M059J (cell line): ENCODE measurements at regions not wholly inside any gene's neighbourhood (a gene's known extent, or its start where the extent isn't known, plus 50 kb on each side); places are given as distances from the start of the nearest gene placed in this dataset.
"Not testable (repeated sequence)": the region's sequence is repeated elsewhere in the genome, so short reads cannot be mapped to it uniquely, and the experiment has no call there.

Experiments used
- DNase-seq: peaks from one replicate; pipeline ENCODE4 v3.0.0-alpha.2; 2012; ENCODE audit warnings: low read depth

GRCh38 chr3:194189243-194189791 lies 53.4 kb downstream of the HES1 start:
- DNase-seq, result no peak

GRCh38 chr3:194191850-194192249 lies 55.9 kb downstream of the HES1 start:
- DNase-seq, result not testable (repeated sequence)

- DNase-seq, result no peak
These were observed 58.3 kb downstream of the HES1 start for GRCh38 chr3:194194051-194194756.

GRCh38 chr3:194194757-194195085 lies 58.8 kb downstream of the HES1 start:
- DNase-seq, result no peak

GRCh38 chr3:194195611-194196010 lies 59.7 kb downstream of the HES1 start:
- DNase-seq, result no peak

- peak; percentile 57 for DNase-seq
These were observed 60.9 kb downstream of the HES1 start for GRCh38 chr3:194196876-194197275.

GRCh38 chr3:194197396-194197960 lies 61.5 kb downstream of the HES1 start:
- DNase-seq, result no peak

GRCh38 chr3:194197981-194198695 lies 62.2 kb downstream of the HES1 start:
- DNase-seq, result no peak

GRCh38 chr3:194198938-194199337 lies 63.0 kb downstream of the HES1 start:
- no peak for DNase-seq

GRCh38 chr3:194200422-194201081 lies 64.6 kb downstream of the HES1 start:
- DNase-seq, result no peak

- no peak for DNase-seq
These were observed 66.2 kb downstream of the HES1 start for GRCh38 chr3:194201953-194202666.

- no peak for DNase-seq
These were observed 67.6 kb downstream of the HES1 start for GRCh38 chr3:194203482-194204041.

GRCh38 chr3:194204042-194204987 lies 68.4 kb downstream of the HES1 start:
- peak; percentile 25 for DNase-seq

GRCh38 chr3:194205675-194206133 lies 69.8 kb downstream of the HES1 start:
- DNase-seq, result peak; percentile 23

- no peak for DNase-seq
These were observed 70.4 kb downstream of the HES1 start for GRCh38 chr3:194206320-194206719.

GRCh38 chr3:194208709-194209108 lies 72.8 kb downstream of the HES1 start:
- no peak for DNase-seq

GRCh38 chr3:194212161-194212844 lies 76.4 kb downstream of the HES1 start:
- no peak for DNase-seq

- peak; percentile 88 for DNase-seq
These were observed 76.9 kb downstream of the HES1 start for GRCh38 chr3:194212845-194213331.

- no peak for DNase-seq
These were observed 79.4 kb downstream of the HES1 start for GRCh38 chr3:194215392-194215791.
